ENCODE measurements at regions not wholly inside any gene's neighbourhood (a gene's known extent, or its start where the extent isn't known, plus 50 kb on each side); places are given as distances from the start of the nearest gene placed in this dataset.

DNA sequence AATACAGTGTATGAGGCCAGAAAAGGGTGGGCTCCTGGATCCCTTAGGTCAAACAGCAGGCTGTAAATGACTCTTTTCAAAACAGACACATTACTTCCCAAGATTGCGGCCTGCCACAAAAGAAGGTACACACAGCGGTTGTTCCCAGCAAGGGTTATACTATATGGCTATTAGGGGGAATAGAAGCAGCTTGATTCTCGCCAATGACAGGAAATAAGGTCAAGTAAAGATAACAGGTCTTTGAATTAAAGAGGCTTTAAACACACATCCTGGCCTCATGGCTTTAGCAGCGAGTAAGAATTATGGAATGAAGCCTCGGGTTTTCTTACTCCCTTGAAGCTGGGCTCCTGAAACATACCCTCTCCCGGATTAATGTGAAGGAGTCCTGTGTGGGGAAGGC, 58.3 kb downstream of the CYP26A1 start:
- no peak for TF ChIP-seq POLR2A (IDR thresholded peaks at IDR 0.05)
- TF ChIP-seq POLR2AphosphoS5 (IDR thresholded peaks at IDR 0.05) = no peak
- TF ChIP-seq, protein P1, sequence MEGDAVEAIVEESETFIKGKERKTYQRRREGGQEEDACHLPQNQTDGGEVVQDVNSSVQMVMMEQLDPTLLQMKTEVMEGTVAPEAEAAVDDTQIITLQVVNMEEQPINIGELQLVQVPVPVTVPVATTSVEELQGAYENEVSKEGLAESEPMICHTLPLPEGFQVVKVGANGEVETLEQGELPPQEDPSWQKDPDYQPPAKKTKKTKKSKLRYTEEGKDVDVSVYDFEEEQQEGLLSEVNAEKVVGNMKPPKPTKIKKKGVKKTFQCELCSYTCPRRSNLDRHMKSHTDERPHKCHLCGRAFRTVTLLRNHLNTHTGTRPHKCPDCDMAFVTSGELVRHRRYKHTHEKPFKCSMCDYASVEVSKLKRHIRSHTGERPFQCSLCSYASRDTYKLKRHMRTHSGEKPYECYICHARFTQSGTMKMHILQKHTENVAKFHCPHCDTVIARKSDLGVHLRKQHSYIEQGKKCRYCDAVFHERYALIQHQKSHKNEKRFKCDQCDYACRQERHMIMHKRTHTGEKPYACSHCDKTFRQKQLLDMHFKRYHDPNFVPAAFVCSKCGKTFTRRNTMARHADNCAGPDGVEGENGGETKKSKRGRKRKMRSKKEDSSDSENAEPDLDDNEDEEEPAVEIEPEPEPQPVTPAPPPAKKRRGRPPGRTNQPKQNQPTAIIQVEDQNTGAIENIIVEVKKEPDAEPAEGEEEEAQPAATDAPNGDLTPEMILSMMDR (IDR thresholded peaks at IDR 0.05) = no peak
- TF ChIP-seq EP300 (IDR thresholded peaks at IDR 0.05) = no peak

Data from upper lobe of left lung (tissue), 4 donors.